HFFc6 (cell line): ENCODE measurements at regions not wholly inside any gene's neighbourhood (a gene's known extent, or its start where the extent isn't known, plus 50 kb on each side); places are given as distances from the start of the nearest gene placed in this dataset.

Experiments used
- DNase-seq: peaks from one replicate; pipeline ENCODE4 v3.0.0-alpha.2; 2018
- H3K27ac Mint-ChIP-seq: 2 replicates; pipeline ENCODE4 v1.8.0; 2020; ENCODE audit warnings: mild to moderate bottlenecking, mixed read lengths
- H3K27me3 Mint-ChIP-seq: 2 replicates; pipeline ENCODE4 v1.8.0; 2021; ENCODE audit warnings: mild to moderate bottlenecking, moderate library complexity, mixed read lengths; ENCODE audit not compliant: insufficient read depth
- H3K36me3 Mint-ChIP-seq: 2 replicates; pipeline ENCODE4 v1.8.0; 2021; ENCODE audit warnings: low read depth, mixed read lengths
- H3K4me1 Mint-ChIP-seq: 2 replicates; pipeline ENCODE4 v1.8.0; 2020; ENCODE audit warnings: low read depth, mixed read lengths
- H3K4me3 Mint-ChIP-seq: 2 replicates; pipeline ENCODE4 v1.8.0; 2020; ENCODE audit warnings: mild to moderate bottlenecking, moderate library complexity, mixed read lengths
- H3K9me3 Mint-ChIP-seq: 2 replicates; pipeline ENCODE4 v1.8.0; 2020; ENCODE audit warnings: mild to moderate bottlenecking, mixed read lengths
- TF ChIP-seq, protein P1 (sequence below): fragments of 200-600 bp; sonication (generic); IDR thresholded peaks from 2 replicates; pipeline ENCODE4 v1.5.0; 2021; ENCODE audit warnings: antibody characterized with exemption, mild to moderate bottlenecking

- no peak for DNase-seq
- Mint-ChIP-seq H3K4me1 (no peaks in the 10 kb centered on the region), H3K27me3 (no peaks in the 10 kb centered on the region), H3K4me3 (no peak overlapping the region), H3K9me3 (peaks cover 43% of the 10 kb centered on the region), H3K36me3 (no peaks in the 10 kb centered on the region), H3K27ac (no peak overlapping the region)
- TF ChIP-seq, protein P1, sequence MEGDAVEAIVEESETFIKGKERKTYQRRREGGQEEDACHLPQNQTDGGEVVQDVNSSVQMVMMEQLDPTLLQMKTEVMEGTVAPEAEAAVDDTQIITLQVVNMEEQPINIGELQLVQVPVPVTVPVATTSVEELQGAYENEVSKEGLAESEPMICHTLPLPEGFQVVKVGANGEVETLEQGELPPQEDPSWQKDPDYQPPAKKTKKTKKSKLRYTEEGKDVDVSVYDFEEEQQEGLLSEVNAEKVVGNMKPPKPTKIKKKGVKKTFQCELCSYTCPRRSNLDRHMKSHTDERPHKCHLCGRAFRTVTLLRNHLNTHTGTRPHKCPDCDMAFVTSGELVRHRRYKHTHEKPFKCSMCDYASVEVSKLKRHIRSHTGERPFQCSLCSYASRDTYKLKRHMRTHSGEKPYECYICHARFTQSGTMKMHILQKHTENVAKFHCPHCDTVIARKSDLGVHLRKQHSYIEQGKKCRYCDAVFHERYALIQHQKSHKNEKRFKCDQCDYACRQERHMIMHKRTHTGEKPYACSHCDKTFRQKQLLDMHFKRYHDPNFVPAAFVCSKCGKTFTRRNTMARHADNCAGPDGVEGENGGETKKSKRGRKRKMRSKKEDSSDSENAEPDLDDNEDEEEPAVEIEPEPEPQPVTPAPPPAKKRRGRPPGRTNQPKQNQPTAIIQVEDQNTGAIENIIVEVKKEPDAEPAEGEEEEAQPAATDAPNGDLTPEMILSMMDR: no peak
Observed at GRCh38 chr12:30357766-30358490, 337.7 kb downstream of the IPO8 start.

GRCh38 chr12:30345744-30346471 is 349.8 kb downstream of the IPO8 start:
- no peak for DNase-seq

DNA sequence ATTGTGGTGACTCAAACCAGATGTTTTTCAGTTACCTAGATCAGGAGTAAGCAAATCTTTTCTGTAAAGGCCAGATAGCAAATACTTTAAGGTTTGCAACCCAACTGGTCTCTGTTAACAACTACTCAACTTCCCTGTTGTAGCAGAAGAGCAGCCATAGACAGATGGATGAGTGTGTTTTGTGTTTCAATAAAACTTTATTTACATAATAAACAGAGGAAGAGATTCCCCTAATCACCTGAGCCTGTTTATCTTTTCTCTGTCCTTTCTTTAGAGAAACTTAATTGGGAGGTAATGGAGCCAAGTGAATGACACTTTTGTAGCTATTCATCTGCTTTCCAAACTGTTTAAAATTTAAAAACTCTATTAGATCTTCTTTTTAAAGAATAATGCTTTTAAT is 365.1 kb downstream of the IPO8 start:
- H3K27ac Mint-ChIP-seq: no peak overlapping the region
- H3K9me3 Mint-ChIP-seq: peaks cover 26% of the 10 kb centered on the region
- DNase-seq: no peak

More at GRCh38 chr12:30345744-30346471, 349.8 kb downstream of the IPO8 start:
- Mint-ChIP-seq H3K4me1 (no peaks in the 10 kb centered on the region), H3K36me3 (no peaks in the 10 kb centered on the region), H3K9me3 (peaks cover 14% of the 10 kb centered on the region; the same call in 1 of the 2 replicates), H3K4me3 (no peak overlapping the region), H3K27me3 (no peaks in the 10 kb centered on the region; the same call in 1 of the 2 replicates), H3K27ac (no peak overlapping the region)
- TF ChIP-seq, protein P1: no peak

DNA sequence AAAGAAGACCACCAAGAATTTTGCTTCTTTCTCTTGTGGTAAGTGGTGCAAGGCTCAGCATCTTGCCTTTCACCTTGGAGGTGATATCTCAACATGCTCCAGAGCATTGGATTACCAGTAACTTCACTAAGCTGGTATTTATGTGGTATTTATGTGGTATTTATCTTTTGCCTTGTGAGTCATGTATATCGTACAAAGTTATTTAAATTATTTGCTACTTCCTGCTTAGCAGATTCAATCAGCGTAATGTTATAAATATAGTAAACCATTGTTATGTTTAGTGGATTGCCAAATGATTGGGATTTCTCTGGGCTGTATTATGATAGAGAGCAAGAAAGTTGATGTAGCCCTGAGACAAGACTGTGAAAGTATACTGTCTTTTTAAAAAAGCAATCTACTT is 366.4 kb downstream of the IPO8 start:
- no peak overlapping the region for H3K4me3 Mint-ChIP-seq
- DNase-seq: no peak

More for the DNA sequence above, 365.1 kb downstream of the IPO8 start:
- Mint-ChIP-seq H3K4me1 (no peaks in the 10 kb centered on the region), H3K36me3 (no peaks in the 10 kb centered on the region), H3K4me3 (no peak overlapping the region), H3K27me3 (no peaks in the 10 kb centered on the region)
- TF ChIP-seq, protein P1: no peak

GRCh38 chr12:30323008-30323407 is 372.7 kb downstream of the IPO8 start:
- Mint-ChIP-seq H3K9me3 (peaks cover 35% of the 10 kb centered on the region), H3K4me3 (no peak overlapping the region), H3K36me3 (peaks cover 6% of the 10 kb centered on the region; the same call in 1 of the 2 replicates), H3K4me1 (no peaks in the 10 kb centered on the region), H3K27ac (no peak overlapping the region), H3K27me3 (no peaks in the 10 kb centered on the region; the same call in 1 of the 2 replicates)
- TF ChIP-seq, protein P1: no peak
- DNase-seq: no peak

More for the DNA sequence above, 366.4 kb downstream of the IPO8 start:
- Mint-ChIP-seq H3K27me3 (no peaks in the 10 kb centered on the region), H3K9me3 (peaks cover 31% of the 10 kb centered on the region), H3K27ac (no peak overlapping the region), H3K36me3 (no peaks in the 10 kb centered on the region), H3K4me1 (no peaks in the 10 kb centered on the region)
- TF ChIP-seq, protein P1: no peak
